GM12874 (cell line): ENCODE measurements at regions not wholly inside any gene's neighbourhood (a gene's known extent, or its start where the extent isn't known, plus 50 kb on each side); places are given as distances from the start of the nearest gene placed in this dataset.

Experiments
- TF ChIP-seq, protein P1 (sequence below): IDR thresholded peaks from 2 replicates; pipeline ENCODE4 v1.5.1; 2011; ENCODE audit warnings: low read depth, mild to moderate bottlenecking, control low read depth, low read length, moderate library complexity; ENCODE audit not compliant: insufficient read depth

DNA sequence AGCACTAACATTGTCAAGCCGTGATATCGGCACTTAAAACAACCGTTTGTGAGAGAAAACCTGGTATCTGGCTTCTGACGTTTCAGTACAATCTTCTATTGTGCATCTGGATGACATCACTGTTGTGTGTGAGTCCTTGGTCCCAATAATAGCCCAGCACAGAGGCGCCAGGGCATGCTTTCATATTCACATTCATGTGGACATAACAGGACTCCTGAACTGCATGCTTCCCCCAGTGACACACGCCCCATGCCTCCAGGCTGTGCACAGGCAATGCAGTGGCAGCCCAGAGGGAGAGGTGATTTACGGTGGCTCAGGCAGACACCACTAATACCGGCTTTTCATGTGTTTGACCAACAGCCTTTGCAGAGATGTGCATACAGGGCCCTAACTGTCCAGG lies 58.1 kb downstream of the MRPL57 start:
- TF ChIP-seq, protein P1, sequence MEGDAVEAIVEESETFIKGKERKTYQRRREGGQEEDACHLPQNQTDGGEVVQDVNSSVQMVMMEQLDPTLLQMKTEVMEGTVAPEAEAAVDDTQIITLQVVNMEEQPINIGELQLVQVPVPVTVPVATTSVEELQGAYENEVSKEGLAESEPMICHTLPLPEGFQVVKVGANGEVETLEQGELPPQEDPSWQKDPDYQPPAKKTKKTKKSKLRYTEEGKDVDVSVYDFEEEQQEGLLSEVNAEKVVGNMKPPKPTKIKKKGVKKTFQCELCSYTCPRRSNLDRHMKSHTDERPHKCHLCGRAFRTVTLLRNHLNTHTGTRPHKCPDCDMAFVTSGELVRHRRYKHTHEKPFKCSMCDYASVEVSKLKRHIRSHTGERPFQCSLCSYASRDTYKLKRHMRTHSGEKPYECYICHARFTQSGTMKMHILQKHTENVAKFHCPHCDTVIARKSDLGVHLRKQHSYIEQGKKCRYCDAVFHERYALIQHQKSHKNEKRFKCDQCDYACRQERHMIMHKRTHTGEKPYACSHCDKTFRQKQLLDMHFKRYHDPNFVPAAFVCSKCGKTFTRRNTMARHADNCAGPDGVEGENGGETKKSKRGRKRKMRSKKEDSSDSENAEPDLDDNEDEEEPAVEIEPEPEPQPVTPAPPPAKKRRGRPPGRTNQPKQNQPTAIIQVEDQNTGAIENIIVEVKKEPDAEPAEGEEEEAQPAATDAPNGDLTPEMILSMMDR: no peak

DNA sequence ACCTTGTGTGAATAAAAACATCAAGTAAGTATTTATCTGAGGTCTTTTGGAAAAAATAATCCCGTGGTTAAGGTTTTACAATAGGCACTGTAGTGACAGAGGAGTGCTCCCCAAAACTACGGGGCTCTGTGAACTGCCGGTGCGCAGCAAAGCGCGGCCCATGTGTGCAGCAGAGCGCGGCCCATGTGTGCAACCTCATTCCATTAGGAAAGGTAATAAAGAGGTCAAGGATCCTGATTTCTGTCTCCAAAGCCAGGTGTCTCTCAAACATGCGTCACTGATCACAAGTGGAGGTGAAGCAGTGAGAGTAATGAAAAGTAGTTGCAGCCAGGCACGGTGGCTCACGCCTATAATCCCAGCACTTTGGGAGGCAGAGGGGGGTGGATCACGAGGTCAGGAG lies 58.7 kb downstream of the MRPL57 start:
- TF ChIP-seq, protein P1: no peak

DNA sequence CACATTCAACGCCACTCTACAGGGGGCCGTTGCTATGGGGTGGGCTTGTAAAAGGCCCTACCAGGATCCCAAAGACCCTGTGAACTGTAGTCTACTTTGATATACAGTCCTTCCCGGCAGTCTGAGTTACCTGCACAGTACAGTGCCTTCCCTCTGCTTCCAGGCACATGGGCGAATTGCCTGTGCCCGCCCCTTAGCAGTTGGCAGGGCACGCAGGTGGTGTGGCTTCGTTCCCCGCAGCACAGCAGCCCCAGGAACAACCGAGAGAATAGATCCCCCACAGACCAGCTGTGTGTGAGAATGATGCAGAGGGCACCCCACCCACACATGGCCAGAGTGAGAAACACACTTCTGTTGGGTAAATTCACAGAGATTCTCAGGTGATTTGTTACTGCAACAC lies 60.6 kb downstream of the MRPL57 start:
- TF ChIP-seq, protein P1: no peak

DNA sequence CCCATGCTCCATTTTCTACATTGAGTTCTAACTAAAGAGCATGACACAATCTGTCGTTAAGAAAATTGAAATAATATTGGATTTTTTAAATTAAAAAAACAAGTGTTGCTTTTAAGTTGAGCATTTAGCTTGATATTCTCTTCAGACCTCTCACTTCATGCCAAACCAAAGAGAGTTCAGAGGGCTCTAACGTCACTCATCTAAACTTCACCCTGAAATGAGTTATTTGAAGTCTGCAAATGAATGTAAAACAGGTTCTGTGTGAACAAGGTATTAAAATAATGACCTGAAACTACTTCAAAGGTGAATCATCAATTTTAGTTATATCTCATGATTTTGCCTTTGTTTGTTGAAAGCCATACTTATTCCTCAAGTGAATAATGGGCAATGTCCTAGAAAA lies 61.8 kb downstream of the MRPL57 start:
- TF ChIP-seq, protein P1: no peak

DNA sequence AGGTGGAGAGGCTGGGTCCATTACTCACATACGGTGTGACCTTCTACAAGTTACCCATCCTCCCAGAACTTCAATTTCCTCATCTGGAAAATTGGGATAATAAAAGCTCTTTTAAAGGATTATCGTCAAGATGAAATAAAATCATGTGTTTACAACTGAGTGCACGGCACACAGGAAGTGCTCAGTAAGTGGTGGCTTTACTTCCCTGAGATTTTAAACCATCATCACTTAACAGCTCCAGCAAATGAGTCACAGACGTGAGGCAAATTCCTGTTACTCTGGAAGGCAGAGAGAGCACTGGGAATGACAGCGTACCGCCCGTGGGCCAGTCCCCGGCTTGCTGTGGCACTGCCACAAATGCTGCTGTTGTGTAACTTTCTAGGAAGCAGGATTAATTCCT lies 64.1 kb downstream of the MRPL57 start:
- TF ChIP-seq, protein P1: no peak

DNA sequence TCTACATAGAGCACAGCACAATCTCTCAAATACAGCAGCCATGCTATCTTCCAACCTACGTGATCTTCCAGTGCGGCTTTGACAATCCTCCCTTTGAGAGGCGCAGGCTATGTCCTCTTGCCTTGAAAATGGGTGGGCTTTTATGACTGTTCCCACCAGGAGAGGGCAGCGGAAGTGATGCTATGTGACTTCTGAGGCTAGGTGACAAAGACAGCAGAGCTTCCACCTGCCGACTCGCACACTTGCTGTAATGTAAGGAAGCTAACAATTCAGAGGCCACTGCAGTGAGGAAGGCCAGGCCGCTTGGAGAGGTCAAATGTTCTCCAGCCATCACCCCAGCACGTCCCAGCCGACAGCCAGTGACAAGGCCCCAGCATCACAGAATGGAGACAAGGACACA lies 65.8 kb downstream of the MRPL57 start:
- TF ChIP-seq, protein P1: no peak

DNA sequence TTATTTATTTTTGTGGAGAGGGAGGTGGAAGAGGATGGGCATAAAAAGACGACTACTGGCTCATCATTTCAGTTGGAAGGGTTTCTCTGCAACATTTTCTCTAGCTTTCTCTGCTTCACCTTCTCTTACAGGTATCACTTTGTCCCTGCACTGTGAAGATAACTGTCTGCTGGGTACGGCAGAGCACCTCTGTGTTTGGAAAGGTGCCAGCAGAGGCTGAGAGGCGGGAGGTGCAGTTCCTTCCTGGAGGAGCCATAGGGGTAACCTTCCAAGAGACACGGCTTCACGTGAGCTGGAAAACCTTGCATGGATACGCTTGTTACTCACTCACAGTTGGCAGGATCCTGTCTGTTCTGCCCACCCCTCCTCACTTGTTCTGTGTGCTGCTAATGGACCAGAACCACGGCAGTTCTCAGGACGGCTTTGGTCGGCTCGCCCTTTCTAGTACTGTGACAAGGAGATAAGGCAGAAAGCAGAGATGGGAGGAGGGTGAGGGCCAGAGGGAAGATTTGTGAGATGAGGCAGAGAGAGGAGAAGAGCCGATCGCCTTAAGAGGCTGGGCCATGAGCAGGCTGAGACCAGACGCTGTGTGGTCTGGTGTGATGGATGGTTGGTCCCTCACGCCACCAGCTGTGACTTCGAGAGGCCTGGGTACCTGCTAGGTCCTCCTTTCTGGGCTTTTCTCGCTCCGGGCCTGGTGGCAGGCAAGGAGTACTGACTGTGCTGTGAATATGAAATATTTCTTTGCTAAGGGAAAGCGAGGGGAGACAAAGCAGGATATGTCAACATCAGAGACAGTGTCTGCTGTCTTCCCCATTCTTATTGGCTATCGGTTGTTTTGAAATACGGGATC lies 66.8 kb downstream of the MRPL57 start:
- TF ChIP-seq, protein P1: no peak
